ENCODE measurements at regions not wholly inside any gene's neighbourhood (a gene's known extent, or its start where the extent isn't known, plus 50 kb on each side); places are given as distances from the start of the nearest gene placed in this dataset.

DNA sequence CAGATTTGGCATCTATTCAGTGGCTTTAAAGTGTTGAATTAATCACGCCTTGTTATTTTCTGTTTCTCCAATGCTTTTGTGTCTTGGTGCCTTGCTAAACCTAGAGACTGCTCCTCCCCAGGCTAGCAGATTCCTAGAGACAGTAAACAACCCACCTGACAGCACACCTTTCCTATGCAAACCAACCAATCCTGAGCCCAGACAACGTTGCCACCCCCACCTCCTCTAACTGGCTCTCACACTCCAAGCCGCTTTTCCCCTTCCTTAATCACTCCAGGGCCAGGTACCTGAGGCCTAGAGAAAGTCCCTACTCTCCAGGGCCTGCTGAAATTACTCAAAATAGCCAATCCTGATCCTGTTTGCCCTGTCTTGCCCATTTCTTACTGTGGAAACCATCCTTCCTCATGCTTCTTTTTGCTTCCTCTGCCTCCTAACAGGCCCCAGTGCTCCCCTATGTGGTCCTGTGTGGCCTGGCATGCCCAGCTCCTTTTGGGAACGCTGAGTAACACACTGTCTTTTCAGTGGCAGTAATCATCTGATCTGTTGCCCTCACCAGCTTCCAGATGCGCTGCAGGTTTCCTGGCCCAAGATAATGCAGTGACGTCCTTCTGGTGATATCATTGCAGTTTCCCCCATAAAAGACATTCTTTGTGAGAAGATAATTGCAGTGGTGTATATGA, 53.4 kb downstream of the GAS1 start:
- no peak for DNase-seq (ENCODE audit: low spot score)

DNA sequence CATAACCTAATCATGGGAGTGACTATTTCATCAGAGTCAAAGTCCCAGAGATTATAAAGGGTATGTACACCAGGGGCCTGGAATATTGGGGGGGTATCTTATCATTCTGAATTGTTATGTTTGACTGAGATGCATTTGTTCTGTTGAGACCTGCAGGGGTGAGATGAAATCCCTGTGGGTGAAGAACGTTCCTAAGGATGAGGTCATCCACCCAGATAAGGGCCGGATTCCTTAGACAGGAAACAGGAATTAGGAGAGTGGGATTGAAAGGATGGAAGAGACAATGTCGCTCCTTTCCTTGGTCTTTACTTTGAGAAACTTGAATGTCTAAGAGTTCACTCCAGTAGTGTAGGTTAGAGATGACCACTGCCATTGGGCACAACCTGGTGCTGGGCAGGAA, 54.7 kb downstream of the GAS1 start:
- DNase-seq (ENCODE audit: low spot score): no peak

DNA sequence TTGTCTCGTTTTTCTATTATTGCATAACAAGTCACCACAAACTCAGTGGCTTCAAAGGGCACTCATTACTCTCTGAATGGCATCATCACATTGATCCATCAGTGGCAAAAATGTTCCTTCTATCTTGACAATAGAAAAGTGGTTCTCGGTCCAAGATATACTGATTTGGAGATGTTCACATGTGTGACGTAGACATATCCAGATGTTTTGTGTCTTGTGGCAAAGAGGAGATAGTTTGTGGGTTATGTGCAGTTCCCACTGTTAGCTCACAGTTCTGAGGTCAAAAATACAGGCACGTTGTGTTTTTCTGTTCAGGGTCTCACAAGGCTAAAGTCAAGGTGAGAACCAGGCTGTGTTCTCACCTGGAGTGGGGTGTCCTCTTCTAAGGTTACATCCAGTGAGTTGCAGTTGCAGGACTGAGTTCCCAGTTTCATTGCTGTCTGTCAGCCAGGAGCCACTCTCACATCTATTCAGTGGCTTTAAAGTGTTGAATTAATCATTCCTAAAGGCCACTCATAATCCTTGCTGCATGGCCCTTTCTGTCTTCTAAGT, 55.3 kb downstream of the GAS1 start:
- no peak for DNase-seq (ENCODE audit: low spot score)

DNA sequence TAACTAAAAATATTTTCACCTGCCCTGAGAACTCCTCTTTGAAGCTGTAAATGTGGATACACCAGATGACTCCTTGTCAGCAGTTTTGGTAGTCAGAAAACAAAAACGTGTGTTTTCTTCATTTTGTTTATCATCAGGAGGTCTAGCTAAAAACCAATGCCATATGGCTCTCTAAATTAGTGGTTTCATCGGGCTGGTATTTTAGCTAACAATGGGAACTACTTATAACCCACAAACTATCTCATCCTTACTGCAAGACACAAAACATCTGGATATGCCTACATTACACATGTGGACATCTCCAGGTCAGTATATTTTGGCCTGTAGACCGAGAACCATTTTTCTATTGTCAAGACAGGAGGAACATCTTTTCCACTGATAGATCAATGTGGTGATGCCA, 56.2 kb downstream of the GAS1 start:
- no peak for DNase-seq (ENCODE audit: low spot score)

DNA sequence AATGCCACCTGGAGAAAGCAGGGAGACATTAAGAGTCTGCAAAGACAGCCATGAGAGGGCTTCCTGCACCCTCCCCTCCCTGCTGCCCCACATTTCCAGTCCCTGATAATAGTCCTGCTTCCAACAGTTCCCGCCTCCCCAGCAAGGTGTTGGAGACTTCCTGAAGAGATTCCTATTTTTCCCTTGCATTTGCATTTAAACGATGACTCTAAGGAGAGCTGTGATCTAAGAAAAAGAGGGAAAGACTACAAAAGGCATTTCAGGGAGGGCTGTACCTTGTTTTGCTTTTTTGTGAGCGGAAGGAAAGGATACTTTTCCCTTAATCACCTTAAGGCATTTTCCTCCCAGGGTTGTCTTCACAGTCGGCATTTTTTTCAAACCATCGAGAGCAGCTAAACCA, 62.1 kb downstream of the GAS1 start:
- DNase-seq (ENCODE audit: low spot score): no peak

DNA sequence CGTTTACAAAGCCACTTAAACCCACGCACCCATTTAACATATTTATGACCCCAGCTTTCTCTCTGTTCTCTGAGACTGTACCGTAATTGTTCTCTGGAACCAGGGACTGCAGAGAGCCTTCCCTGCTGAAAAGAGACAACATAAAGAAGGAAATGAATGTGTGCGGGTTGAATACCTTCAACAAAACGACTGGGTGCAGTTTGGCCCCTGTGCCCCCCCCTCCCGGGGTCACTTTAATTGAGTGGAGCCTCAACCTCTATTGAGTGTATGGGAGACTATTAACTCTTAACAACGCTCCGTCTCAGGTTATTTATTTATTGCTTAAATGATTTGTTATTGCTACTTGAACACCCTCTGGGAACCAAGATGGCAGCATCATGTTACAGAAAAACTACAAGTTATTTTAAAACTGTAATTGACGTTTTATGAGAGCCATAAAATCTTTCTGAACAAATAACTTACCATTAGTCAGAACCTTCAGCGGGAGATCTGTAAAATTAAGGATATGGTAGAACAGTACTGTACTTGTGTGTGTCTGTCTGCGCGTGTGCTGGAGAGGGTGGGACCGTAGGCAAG, 70.6 kb downstream of the GAS1 start:
- DNase-seq (ENCODE audit: low spot score): no peak

DNA sequence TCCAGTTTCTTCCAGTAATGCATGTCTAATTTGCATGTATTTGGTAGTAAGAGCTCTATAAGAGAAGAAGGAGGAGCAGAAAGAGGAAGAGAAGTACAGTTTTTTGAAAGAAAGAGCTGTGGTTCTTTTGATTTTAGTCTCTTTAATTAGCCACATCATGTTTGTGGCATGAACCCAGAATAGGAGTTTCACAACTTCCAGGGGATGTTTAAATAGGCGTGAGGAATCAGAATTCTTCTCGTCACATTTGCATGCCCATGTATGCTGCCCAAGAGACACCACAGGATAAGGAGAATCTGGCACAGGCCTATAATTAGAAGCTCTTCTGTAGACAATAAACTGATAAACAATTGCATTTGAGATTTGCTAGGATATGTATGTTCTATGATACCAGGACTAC, 78.7 kb downstream of the GAS1 start:
- no peak for DNase-seq (ENCODE audit: low spot score)

DNA sequence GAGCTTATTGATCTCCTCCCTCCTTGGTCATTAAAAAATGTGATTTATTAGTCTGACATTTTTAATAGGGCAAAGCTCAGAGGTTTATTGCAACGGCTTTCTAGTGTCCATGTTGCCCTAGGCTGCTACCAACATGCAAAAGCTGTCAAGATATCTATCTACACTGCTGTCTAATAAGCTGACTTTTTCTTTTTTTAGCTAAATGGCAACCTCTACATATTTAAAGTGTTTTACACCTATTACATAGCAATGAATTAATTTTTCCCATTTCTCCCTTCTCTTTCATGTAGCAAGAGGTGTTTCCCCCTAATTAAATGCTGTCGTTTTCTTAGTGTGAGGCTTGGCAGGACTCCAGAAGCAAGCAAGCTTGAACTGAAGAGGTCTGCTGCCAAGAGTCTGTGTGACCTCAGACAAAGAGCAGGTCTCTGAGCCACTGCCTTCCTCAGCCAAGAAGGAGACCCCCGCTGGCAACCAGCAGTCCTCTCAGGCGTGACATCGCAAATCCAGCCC, 79.4 kb downstream of the GAS1 start:
- DNase-seq (ENCODE audit: low spot score): no peak

DNA sequence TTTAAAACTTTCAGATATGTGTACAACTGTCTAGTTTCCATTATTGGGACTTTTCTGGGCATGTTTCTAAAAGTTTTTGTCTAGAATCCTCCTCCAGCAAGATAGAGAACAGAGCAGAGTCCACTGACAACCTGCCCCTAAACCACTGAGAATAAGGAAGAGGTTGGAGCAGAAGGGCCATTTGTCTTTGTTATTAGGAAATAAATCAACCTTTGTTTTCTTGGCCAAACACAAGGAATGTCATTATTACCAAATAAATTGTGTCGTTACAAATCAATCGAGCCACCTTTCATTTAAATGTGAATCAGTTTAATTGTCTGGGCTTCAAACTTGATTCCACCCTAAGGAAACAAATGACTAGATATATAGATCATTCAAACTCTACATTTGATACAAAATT, 81.4 kb downstream of the GAS1 start:
- DNase-seq (ENCODE audit: low spot score): no peak

DNA sequence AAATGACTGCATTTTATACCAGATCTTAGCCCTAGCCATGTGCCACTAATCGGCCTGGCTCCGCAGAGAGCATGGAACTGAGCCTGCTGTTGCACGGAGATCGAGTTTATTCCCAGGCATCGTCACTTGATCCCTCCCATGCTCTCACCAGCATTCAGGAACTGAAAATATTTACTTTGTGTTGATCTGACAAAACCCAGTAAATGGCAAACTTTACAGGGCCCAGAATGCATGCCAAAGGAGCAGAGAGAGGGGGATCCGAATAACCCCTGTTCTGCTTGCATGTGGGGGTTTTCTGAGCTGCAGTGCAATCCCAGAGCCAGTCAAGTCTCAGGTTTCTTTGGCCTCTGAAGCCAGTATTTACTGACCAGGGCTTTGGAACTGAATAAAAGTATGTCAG, 87.3 kb downstream of the GAS1 start:
- DNase-seq (ENCODE audit: low spot score): no peak

DNA sequence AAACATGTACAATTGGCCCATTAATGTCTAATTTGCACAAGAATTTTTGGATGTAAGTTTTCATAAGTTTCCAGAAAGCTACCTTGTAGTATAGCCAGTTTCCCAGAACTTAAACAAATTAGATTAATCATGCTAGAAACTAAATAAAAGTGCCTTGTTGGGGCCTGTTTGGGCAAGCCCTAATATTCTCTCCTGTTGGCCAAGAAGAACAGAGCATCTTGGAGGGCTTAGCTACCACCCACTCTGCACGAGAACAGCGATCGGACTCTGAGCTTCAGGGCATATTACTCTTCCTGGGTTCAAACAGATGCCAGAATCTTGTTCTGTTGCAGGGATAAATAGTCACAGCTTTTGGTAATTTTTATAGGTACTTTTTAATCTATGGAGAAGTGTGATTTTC, 88.2 kb downstream of the GAS1 start:
- no peak for DNase-seq (ENCODE audit: low spot score)

DNA sequence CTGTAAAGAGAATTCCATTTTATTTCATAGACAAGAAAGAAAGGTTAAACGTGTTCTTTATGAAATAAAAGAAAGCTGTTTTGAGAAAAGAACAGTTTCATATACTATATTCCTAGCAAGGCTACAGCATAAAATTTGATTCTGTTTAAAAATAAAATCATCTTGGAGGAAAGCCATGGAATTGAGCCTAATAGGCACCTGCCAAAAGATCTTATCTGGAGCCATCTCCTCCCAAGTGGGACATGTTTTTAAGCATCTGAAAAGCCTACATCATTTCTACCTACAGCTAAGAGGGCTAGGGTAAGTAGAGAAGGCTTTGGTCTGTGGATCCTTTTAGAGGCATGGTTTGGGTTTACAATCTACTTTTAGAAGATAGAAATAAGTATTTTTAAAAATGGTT, 89.3 kb downstream of the GAS1 start:
- DNase-seq (ENCODE audit: low spot score): no peak

DNA sequence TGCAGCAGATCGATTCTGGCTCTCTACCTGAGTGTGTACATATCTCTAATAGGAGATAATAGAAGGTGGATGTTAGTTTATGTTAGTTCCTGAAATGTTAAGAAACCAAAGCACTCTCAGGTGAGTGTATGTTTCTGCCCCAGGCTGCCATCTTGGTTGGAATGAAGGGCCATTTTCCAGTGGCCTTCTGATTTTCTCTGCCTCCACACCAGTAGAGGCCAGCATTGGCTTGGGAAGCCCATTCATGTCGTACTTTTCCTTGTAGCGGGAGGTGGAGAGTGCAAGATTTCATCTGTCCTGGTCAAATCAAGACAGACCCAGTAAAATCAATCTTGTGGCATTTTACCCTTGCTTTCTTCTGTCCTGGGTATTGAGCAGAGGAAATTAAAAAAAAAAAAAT, 91.0 kb downstream of the GAS1 start:
- no peak for DNase-seq (ENCODE audit: low spot score)

DNA sequence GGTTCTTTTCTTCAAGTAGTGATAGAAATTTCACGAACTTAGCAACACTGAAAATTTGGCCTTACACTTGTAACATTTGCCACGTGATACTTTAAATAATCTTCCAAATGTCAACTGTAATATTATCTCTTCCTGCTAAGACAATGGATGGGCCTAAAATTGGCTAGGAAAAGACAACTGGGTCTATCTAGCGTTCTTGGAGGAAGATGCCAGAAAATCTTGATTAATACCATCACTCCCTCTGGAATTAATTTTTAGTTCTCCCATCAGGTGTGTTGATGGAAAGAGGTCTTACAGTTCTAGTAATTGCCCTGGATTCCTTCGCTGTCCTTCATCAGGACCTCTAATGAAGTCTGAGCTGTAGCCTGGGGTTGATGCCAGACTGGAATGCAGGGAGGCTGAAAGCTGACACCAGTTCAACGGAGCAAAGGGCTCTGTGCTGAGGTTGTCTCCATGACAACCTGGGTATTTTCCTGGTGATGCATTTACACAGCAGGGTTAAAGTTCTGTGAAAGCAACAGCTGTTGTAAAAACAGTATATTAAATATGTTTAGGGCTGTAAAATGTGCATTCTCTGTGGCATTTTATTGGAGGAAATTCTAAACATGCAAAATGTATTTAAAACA, 92.3 kb downstream of the GAS1 start:
- no peak for DNase-seq (ENCODE audit: low spot score)

DNA sequence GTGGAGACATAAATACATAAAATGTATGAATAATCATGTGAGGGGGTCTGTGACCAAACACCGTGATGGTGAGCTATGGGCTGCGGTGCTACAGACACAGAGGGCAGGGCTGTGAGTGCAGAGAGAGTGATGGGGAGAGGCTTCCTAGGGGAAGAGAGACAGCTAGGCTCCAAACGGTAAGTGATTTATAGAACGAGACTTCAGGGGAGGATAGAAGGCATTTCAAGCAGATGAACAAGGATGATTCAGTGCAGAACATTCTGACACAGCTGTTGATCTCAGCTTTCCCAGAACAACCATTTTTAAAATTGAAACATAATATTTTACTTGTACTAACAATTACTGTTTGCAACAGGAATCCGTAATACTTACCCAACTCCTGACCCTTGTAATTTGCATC, 100.7 kb downstream of the GAS1 start:
- DNase-seq (ENCODE audit: low spot score): no peak

DNA sequence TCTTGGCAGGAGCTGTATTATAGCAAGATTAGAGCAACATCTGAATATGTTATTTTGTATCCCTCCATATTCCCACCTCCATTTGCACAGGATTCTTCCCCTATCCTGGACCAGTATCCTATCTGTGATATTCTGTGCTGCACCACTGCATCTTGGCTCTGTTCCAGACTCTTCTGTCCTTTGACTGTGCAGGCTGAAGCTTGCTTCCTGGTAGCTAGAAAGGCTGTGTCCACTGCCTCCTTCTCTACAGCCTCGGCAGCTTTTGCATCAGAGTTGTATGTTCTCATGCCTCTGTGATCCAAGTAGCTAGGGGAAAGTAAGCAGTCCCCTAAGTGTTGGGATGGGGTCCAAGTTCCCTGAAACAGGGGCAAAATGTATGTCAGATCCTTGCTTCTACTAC, 104.1 kb downstream of the GAS1 start:
- no peak for DNase-seq (ENCODE audit: low spot score)

DNA sequence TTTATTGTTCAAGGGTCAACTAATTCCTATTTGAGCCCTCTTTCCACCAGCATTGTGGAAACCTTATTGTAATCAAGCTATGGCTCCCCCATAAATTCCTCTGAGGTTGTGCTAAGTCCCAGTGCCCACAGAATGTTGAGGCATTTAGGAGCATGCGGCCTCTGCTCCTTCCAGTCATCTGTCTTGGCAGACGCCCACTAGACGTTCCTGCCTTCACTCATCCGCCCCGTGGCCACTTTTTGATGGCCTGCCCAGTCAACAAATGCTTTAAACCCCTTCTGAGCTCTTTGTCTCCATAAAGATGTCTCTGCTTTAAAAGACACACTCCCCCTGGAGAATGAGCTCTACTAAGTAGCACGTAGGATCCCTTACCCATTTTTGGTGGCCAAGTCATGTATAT, 104.7 kb downstream of the GAS1 start:
- DNase-seq (ENCODE audit: low spot score): no peak

DNA sequence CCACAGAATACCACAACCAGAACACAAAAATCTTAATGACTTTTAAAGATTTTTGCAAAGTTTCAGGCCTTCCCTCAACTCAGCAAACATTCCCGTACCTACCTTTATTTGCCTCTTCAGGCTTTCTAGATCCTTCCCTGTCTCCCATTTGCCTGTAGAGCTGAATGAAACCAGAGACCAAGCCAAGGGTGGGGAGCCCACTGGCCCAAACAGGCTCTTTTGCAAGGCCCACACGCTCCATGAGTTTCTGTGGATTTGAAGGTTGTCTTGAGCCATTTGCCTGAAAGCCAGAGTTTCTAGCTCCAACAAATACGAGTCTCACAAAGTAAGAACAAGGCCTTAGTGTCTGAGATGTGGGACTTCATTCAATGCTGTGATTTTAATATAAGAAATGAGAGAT, 107.8 kb downstream of the GAS1 start:
- no peak for DNase-seq (ENCODE audit: low spot score)

DNA sequence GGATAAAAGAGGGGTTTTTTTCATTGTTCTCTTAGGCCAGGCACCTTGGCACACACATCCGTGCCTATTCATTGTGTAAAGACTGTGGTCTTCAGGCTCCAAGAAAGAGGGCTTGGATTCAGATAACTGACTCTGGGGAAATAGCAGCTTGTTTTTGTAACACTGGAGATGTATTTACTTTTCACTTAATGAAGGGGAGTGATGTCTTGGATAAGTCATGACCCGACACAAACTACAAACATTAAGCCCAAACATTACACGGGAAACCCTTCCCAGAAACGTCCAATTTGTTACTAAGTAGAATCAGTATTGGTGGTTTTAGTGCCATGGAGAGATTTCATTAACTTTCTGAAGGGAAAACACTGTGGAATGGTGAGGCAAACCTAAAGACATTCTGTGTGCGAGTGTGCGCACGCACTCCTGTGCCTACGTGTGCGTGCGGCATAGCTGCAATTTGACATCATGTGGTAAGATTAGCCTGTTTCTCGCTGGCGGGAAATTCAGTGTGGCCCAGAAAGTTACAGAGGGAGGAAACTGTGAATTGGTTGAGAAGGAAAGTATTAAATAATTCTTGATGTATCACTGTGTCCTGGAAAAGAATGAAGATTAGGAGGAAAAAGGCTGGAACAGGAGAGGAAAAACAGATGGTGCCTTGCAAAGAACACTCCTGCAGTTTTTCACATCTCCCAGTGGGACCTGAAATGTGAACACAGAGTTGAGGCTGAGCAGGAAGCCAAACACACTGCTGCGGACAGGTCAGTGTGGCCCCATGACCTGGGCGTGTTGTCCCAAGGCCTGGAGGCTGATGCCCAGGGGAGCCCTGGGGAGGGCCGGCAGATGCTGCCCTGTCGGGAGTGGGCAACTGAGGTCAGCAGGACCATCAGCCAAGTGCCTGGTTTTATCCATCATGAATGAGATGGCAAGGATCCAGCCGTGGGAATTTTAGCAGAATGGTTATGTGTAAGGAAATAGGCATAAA, 108.5 kb downstream of the GAS1 start:
- DNase-seq (ENCODE audit: low spot score): no peak

DNA sequence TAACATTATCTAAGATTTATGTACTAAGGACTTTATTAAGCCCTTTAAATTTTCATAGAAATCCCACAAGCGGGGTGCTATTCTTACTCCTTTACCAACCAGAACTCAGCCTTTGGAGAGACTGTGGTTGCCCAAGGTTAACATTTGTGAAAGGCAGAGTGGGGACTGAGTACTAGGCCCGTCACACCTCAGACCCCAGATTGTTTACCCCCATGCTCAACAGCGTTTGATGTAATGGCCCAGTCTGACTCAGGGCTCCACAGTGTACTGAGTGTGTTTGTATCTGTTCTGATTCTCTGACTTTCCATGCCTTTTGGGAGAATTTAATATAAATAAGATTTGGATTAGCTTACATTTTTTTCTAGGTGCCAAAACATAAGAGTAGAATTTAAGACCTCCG, 110.0 kb downstream of the GAS1 start:
- DNase-seq (ENCODE audit: low spot score): no peak

DNA sequence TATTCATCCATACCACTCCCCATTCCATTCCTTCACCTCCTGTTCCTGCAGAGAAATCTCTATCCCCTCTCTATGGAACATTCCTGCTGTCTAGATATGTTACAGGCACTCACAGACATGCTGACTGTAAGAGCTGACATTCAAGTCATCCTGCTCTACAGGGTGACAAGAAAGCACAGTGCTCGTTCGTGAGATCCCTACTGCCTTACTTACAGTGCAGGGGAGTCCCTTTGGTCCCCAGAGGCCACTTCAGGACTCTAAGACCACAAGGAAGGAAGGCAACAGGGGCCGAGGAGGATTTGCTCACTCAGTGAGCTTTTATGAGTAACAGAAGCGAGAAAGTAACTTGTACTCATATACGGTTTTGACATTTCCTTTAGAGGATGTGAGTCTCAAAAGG, 110.5 kb downstream of the GAS1 start:
- DNase-seq (ENCODE audit: low spot score): no peak

DNA sequence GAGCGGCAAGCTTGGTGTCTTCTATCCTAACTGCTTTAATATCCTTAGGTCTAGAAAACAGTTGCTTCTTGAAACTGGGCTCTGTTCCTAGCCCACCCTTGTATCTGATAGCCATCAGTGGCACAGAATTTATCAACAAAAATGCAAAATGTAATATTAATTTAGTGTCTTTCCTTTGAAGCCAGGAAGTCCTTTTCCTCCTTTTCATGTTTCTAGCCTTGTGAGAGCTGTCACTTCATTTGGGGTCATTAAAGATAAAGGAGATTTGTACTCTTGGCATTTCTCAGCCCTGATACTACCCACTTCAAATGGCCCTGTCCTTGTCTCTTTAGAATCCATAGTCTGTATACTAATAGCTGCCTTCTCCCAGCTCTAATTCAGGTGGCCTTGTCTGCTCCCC, 111.0 kb downstream of the GAS1 start:
- no peak for DNase-seq (ENCODE audit: low spot score)

Measured in D341Med (cell line).